ENCODE measurements at regions not wholly inside any gene's neighbourhood (a gene's known extent, or its start where the extent isn't known, plus 50 kb on each side); places are given as distances from the start of the nearest gene placed in this dataset.

GRCh38 chr9:108528231-108528630 is 327.6 kb downstream of the ACTL7B start:
- TF ChIP-seq POLR2A (IDR thresholded peaks at IDR 0.05) (no peak), CTCF (IDR thresholded peaks at IDR 0.05) (no peak)

Measured in vagina (tissue), 2 donors.